HG02840 (cell line): ENCODE measurements at regions not wholly inside any gene's neighbourhood (a gene's known extent, or its start where the extent isn't known, plus 50 kb on each side); places are given as distances from the start of the nearest gene placed in this dataset.

ENCODE experiments used
- ATAC-seq: cut with Tn5 transposase; IDR thresholded peaks from one replicate; pipeline ENCODE4 v1.9.1; 2021; ENCODE audit warnings: mild to moderate bottlenecking, moderate library complexity, moderate number of reproducible peaks; ENCODE audit not compliant: unreplicated experiment, low FRiP score

- ATAC-seq, result no peak
Observed at GRCh38 chr10:106473129-106473685, 691.3 kb downstream of the SORCS1 start.

GRCh38 chr10:106467506-106467905 is 697.0 kb downstream of the SORCS1 start:
- ATAC-seq, result no peak

GRCh38 chr10:106457522-106457921 is 707.0 kb downstream of the SORCS1 start:
- no peak for ATAC-seq

- ATAC-seq, result no peak
Observed at GRCh38 chr10:106454233-106454632, 710.3 kb downstream of the SORCS1 start.

GRCh38 chr10:106450966-106451365 is 713.5 kb downstream of the SORCS1 start:
- no peak for ATAC-seq

GRCh38 chr10:106446920-106447319 is 717.6 kb downstream of the SORCS1 start:
- ATAC-seq, result no peak

GRCh38 chr10:106442223-106442622 is 722.3 kb downstream of the SORCS1 start:
- ATAC-seq, result no peak

- no peak for ATAC-seq
Observed at GRCh38 chr10:106440767-106441166, 723.7 kb downstream of the SORCS1 start.

GRCh38 chr10:106440355-106440754 is 724.2 kb downstream of the SORCS1 start:
- ATAC-seq, result no peak

GRCh38 chr10:106439366-106439765 is 725.1 kb downstream of the SORCS1 start:
- ATAC-seq, result no peak

- ATAC-seq, result no peak
Observed at GRCh38 chr10:106438386-106438785, 726.1 kb downstream of the SORCS1 start.

- no peak for ATAC-seq
Observed at GRCh38 chr10:106436123-106436715, 728.3 kb downstream of the SORCS1 start.

GRCh38 chr10:106435081-106435480 is 729.4 kb downstream of the SORCS1 start:
- ATAC-seq, result no peak

- no peak for ATAC-seq
Observed at GRCh38 chr10:106424981-106425380, 739.5 kb downstream of the SORCS1 start.

- ATAC-seq, result no peak
Observed at GRCh38 chr10:106424054-106424453, 740.5 kb downstream of the SORCS1 start.

- no peak for ATAC-seq
Observed at GRCh38 chr10:106410331-106410730, 754.2 kb downstream of the SORCS1 start.

- ATAC-seq, result no peak
Observed at GRCh38 chr10:106405141-106405540, 759.4 kb downstream of the SORCS1 start.

- ATAC-seq, result no peak
Observed at GRCh38 chr10:106402458-106402857, 762.0 kb downstream of the SORCS1 start.

- no peak for ATAC-seq
Observed at GRCh38 chr10:106401967-106402366, 762.5 kb downstream of the SORCS1 start.

- ATAC-seq, result no peak
Observed at GRCh38 chr10:106401161-106401560, 763.3 kb downstream of the SORCS1 start.

- ATAC-seq, result no peak
Observed at GRCh38 chr10:106399112-106399511, 765.4 kb downstream of the SORCS1 start.

- ATAC-seq, result no peak
Observed at GRCh38 chr10:106396192-106396591, 768.3 kb downstream of the SORCS1 start.
